T-helper 2 cell treated with Interferon-gamma antibody and Interleukin-4, amounts not matched to agents 5 μg/mL and 100 μg/mL, for 36 hours (primary cell): ENCODE measurements at regions not wholly inside any gene's neighbourhood (a gene's known extent, or its start where the extent isn't known, plus 50 kb on each side); places are given as distances from the start of the nearest gene placed in this dataset.

Source experiments
- DNase-seq: peaks from one replicate; pipeline ENCODE4 v3.0.0; 2021; ENCODE audit warnings: low spot score
- H3K27ac Mint-ChIP-seq: one replicate; pipeline ENCODE4 v1.8.0; 2021; ENCODE audit warnings: mild to moderate bottlenecking, mixed read lengths
- H3K27me3 Mint-ChIP-seq: one replicate; pipeline ENCODE4 v1.8.0; 2021; ENCODE audit warnings: low read depth, mixed read lengths
- H3K36me3 Mint-ChIP-seq: one replicate; pipeline ENCODE4 v1.8.0; 2021; ENCODE audit warnings: low read depth, mixed read lengths
- H3K4me1 Mint-ChIP-seq: one replicate; pipeline ENCODE4 v1.8.0; 2021; ENCODE audit warnings: low read depth, mixed read lengths
- H3K4me3 Mint-ChIP-seq: one replicate; pipeline ENCODE4 v1.8.0; 2022; ENCODE audit warnings: mild to moderate bottlenecking, moderate library complexity, mixed read lengths
- H3K9me3 Mint-ChIP-seq: one replicate; pipeline ENCODE4 v1.8.0; 2021; ENCODE audit warnings: mixed read lengths

DNA sequence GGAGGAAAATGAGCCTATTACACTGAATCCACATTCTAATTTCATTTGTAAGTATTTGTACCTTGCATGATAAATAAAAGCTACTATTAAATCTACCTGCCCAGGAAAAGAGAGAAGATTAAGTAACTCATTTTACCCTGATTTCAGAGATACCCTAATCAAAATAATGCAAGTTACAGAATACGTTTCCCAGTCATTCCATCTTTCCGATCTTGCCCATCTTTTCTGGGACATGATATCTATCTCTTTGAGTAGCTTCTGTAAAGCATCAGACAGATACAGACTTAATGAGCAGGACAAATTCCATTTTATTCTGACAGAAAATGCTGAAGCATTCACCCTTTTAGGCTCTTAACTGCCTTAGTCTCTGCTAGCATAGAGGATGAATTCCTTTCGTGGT lies 56.6 kb downstream of the SPRY2 start:
- Mint-ChIP-seq H3K4me3 (no peak overlapping the region), H3K9me3 (peaks cover 12% of the 10 kb centered on the region), H3K27ac (no peak overlapping the region), H3K36me3 (no peaks in the 10 kb centered on the region), H3K4me1 (no peaks in the 10 kb centered on the region), H3K27me3 (no peaks in the 10 kb centered on the region)
- DNase-seq: no peak

DNA sequence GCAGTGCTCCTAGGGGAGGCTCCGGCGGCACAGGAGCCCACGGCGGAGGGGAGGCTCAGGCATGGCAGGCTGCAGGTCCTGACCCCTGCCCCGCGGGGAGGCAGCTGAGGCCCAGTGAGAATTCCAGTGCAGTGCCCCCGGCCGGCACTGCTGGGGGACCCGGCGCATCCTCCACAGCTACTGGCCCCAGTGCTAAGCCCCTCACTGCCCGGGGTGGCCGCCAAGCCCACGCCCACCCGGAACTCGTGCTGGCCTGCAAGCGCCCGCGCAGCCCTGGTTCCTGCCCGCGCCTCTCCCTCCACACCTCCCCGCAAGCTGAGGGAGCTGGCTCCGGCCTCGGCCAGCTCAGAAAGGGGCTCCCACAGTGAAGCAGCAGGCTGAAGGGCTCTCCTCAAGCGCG lies 62.2 kb downstream of the SPRY2 start:
- H3K27me3 Mint-ChIP-seq: no peaks in the 10 kb centered on the region
- DNase-seq: no peak

DNA sequence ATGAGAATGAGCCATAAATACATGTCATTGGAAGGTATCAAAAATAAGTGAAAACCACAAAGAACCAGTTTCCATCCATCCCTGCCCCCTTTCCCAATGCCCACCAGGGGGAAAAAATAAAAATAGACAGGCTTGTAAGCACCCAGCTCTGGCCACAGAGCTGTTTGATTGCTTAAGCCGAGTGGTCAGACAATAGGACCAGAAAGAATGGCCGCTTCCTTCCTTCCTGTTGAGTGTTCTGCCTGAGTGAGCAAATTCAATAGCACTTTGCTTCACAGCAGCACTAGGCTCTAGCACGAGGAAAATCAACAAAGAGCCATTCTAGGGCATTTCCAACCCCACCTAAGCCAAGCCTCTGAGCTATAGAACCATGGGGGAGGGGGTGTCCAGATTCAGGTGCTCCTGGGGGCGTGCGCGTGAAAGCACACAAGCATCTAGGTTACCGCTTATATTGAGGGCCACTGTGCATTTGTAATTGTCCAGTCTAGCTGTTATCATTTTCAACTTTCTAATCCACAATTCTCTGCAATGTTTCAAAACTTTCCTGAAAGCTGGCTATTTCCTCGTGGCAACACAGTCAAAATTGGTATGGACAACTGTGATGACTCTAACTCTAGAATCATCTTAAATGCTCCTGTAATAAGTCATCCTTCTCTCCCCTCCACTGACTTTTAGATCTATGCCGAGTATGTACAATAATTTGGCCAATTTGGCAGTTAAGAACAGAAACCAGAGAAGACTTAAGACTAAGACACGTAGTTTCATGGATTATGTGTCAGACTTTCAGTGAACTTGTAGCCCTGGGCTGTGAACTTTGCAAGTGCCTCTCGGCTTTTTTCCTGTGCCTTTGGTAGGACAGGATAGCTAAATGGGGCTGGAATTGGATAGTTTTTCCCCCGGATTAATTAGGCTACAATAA lies 64.3 kb downstream of the SPRY2 start:
- Mint-ChIP-seq H3K4me1 (no peaks in the 10 kb centered on the region), H3K36me3 (no peaks in the 10 kb centered on the region), H3K4me3 (no peak overlapping the region), H3K9me3 (no peaks in the 10 kb centered on the region), H3K27ac (no peak overlapping the region), H3K27me3 (no peaks in the 10 kb centered on the region)
- DNase-seq: no peak

More for the DNA sequence above, 62.2 kb downstream of the SPRY2 start:
- H3K4me3 Mint-ChIP-seq: no peak overlapping the region
- H3K36me3 Mint-ChIP-seq: no peaks in the 10 kb centered on the region
- H3K4me1 Mint-ChIP-seq: no peaks in the 10 kb centered on the region
- H3K27ac Mint-ChIP-seq: no peak overlapping the region
- peaks cover 9% of the 10 kb centered on the region for H3K9me3 Mint-ChIP-seq

DNA sequence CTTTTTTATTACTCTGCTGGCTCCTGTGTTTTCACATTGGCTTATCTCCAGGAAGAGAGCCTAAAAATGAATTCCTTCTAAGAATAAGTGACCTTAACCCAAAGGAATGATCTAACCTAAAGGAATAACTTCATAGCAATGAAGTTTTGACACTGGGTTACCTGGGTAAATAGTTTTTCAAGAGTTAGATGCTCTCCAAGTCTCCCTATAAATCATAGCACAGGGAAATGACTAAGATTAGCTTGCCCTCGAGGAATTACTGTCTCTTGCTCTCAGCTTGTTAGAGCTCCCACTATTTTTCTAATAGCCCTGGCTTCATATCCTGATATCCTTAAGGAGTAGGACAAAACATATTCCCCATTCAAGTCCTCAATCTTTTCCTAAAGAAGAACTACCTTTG lies 66.3 kb downstream of the SPRY2 start:
- no peak overlapping the region for H3K4me3 Mint-ChIP-seq
- no peak overlapping the region for H3K27ac Mint-ChIP-seq
- no peaks in the 10 kb centered on the region for H3K9me3 Mint-ChIP-seq
- H3K27me3 Mint-ChIP-seq: no peaks in the 10 kb centered on the region
- no peak for DNase-seq
- H3K4me1 Mint-ChIP-seq: no peaks in the 10 kb centered on the region
- H3K36me3 Mint-ChIP-seq: no peaks in the 10 kb centered on the region

DNA sequence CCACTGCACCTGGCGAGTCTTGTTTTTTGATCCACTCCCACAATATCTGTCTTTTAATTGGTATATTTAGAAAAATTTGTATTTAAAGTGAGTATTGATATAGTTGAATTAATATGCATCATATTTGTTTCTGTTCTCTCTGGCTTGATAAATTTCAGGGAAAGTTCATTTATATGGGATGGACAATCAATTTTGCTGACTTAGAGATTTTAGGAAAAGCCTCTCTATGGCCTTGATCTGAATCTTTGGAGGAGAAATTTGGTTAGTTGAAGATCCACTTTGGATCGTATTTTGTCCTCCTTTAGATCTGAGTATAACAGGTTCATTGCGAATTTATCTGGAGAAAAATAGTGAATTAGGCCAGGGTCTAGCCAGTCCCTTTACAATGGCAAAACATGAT lies 67.2 kb downstream of the SPRY2 start:
- DNase-seq: no peak
- no peaks in the 10 kb centered on the region for H3K27me3 Mint-ChIP-seq
- H3K36me3 Mint-ChIP-seq: no peaks in the 10 kb centered on the region
- H3K4me3 Mint-ChIP-seq: no peak overlapping the region
- no peaks in the 10 kb centered on the region for H3K4me1 Mint-ChIP-seq
- H3K9me3 Mint-ChIP-seq: no peaks in the 10 kb centered on the region
- H3K27ac Mint-ChIP-seq: no peak overlapping the region

DNA sequence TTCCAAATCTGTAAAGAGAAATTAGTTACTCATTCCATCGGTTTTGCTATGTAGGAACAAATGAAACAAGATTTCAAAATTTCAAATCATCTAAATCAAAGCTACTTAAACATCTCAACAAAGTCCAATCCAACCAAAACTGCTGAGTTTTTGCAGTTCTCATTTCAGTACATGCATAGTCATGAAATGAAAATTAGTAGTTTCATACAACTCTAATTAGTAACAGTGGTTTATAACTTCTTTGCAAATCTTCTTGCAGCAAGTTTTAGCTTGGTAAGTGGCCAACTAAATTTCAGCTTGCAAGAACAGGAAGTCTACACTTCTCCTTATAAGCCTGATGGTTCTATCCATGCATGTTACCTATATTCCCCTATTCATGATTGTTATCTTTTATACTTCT lies 75.6 kb downstream of the SPRY2 start:
- no peak for DNase-seq
- no peak overlapping the region for H3K4me3 Mint-ChIP-seq
- H3K36me3 Mint-ChIP-seq: no peaks in the 10 kb centered on the region
- no peaks in the 10 kb centered on the region for H3K27me3 Mint-ChIP-seq
- H3K4me1 Mint-ChIP-seq: no peaks in the 10 kb centered on the region
- peaks cover 22% of the 10 kb centered on the region for H3K9me3 Mint-ChIP-seq
- no peak overlapping the region for H3K27ac Mint-ChIP-seq

DNA sequence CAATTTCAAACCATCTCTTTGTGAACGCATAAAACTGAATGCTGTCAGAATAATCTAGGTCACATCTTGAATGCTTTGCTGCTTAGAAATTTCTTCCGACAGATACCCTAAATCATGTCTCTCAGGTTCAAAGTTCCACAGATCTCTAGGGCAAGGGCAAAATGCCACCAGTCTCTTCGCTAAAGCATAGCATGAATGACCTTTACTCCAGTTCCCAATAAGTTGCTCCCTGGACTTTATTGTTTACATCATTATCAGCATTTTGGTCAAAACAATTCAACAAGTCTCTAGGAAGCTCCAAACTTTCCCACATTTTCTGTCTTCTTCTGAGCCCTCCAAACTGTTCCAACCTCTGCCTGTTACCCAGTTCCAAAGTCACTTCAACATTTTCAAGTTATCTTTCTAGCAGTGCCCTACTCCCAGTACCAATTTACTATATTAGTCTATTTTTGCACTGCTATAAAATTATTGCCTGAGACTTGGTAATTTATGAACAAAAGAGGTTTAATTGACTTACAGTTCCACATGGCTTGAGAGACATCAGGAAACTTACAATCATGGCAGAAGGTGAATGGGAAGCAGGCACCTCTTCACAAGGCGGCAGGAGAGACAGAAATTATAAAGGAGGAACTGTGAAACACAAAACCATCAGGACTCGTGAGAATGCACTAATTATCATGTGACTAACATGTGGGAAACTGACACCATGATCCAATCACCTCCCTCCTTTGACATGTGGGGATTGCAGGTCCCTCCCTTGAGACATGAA lies 77.0 kb downstream of the SPRY2 start:
- no peaks in the 10 kb centered on the region for H3K4me1 Mint-ChIP-seq

DNA sequence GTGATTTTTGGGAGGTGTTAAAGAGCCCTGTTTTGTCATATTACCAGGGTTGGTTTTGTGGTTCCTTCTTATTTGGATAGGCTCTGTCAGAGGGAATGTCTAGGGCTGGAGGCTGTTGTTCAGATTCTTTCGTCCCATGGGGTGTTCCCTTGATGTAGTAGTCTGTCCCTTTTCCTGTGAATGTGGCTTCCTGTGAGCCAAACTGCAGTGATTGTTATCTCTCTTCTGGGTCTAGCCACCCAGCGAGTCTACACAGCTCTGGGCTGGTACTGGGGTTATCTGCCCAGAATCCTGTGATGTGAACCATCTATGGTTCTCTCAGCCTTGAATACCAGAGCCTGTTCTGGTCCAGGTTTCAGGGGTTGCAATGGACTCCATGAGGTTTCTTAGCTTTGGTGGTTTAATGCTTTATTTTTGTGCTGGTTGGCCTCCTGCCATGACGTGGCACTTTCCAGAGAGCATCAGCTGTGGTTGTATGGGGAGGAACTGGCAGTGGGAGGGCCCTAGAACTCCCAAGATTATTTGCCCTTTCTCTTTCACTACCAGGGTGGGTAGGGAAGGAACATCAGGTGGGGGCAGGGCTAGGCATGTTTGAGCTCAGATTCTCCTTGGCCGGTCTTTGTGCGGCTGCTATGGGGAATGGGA lies 78.8 kb downstream of the SPRY2 start:
- Mint-ChIP-seq H3K36me3 (no peaks in the 10 kb centered on the region), H3K4me3 (no peak overlapping the region), H3K27ac (no peak overlapping the region), H3K27me3 (no peaks in the 10 kb centered on the region), H3K4me1 (no peaks in the 10 kb centered on the region), H3K9me3 (peaks cover 22% of the 10 kb centered on the region)
- no peak for DNase-seq

More for the DNA sequence above, 77.0 kb downstream of the SPRY2 start:
- Mint-ChIP-seq H3K27ac (no peak overlapping the region), H3K9me3 (peaks cover 22% of the 10 kb centered on the region), H3K36me3 (no peaks in the 10 kb centered on the region), H3K27me3 (no peaks in the 10 kb centered on the region), H3K4me3 (no peak overlapping the region)
- DNase-seq: no peak

DNA sequence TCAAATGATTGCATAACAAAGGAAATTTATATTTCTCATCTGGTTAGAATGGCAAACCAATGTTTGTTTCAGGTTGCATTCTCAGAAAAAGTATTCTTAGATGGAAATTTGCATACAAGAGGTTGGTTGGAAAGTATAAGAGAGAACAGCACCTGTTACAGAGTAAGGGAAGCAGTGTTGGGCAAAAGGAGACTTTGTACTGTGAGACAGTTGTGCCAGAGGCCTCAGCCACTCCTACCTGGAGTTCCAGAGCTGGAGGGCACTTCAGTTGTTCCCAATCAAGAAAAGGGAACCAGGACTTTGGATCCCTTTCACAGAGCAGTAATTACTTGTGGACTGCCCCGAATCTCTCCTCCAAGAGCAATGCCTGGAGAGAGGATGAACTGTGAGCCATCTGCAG lies 81.8 kb downstream of the SPRY2 start:
- Mint-ChIP-seq H3K9me3 (peaks cover 20% of the 10 kb centered on the region), H3K36me3 (no peaks in the 10 kb centered on the region), H3K4me1 (no peaks in the 10 kb centered on the region), H3K27me3 (no peaks in the 10 kb centered on the region), H3K4me3 (no peak overlapping the region), H3K27ac (no peak overlapping the region)
- no peak for DNase-seq

DNA sequence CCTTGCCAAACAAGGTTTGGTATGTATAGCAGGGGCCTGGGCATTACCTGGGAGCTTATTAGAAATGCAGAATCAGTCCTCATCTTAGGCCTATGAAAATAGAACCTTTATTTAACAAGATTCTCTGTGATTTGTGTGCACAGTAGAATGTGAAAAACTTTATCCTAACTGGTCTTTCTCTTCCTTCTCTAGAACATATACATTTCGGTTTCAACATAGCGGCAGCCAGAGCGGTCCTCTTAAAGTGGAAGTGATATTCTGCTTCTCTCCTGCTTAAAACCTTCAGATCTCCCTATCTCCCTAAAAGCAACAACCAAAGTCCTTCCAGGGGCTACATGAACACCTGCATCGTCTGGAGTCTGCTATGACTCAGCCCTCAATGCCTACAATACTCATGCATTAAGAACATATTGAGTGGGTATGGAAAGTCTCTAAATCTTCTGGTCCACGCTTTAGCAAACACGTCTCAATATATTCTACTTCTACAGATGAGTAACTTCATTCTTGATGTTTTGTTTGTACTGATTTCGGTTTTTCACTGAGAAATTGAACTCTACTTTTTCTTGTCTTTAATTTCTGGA lies 84.5 kb downstream of the SPRY2 start:
- Mint-ChIP-seq H3K4me3 (no peak overlapping the region), H3K27me3 (no peaks in the 10 kb centered on the region), H3K9me3 (peaks cover 4% of the 10 kb centered on the region), H3K4me1 (no peaks in the 10 kb centered on the region), H3K36me3 (no peaks in the 10 kb centered on the region), H3K27ac (no peak overlapping the region)
- DNase-seq: no peak

DNA sequence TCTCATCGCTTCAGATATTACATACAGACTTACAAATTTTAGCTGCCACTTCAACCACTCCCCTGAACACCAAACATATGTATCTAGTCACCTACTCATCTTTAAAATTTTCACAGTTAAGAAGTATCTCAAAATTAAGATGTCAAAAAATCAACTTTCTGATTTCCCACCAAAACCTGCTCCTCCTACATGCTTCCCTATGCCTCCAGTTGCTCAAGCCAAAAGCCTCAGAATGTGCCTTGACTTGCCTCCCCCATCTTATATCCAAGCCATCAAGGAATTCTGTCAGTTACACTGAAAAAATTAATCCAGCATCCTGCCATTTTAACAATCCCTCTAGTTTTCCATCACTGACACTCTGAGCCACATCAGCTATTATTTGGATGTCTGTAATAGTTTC lies 85.0 kb downstream of the SPRY2 start:
- Mint-ChIP-seq H3K4me1 (no peaks in the 10 kb centered on the region), H3K27ac (no peak overlapping the region), H3K9me3 (peaks cover 4% of the 10 kb centered on the region), H3K27me3 (no peaks in the 10 kb centered on the region), H3K36me3 (no peaks in the 10 kb centered on the region), H3K4me3 (no peak overlapping the region)
- no peak for DNase-seq

DNA sequence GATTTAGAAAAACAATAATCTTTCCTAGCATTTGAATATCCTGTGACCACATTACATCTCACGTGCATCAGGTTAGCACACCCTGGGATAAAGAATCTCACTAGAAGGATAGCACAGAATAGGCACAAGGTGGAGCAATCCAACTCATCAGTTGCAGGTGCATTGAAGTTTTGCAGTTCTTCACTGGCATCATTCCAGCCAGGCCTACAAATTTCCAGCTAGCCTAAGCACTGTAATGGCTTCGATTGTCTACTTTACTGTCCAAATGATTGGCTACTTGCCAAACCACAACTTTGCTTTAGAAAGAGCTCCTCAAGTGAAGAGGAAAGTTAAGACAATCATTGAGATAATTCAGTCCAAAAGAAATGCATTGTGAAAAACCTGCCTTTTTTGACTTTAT lies 89.5 kb downstream of the SPRY2 start:
- H3K4me3 Mint-ChIP-seq: no peak overlapping the region
- no peak for DNase-seq
- no peaks in the 10 kb centered on the region for H3K36me3 Mint-ChIP-seq
- H3K4me1 Mint-ChIP-seq: no peaks in the 10 kb centered on the region
- no peaks in the 10 kb centered on the region for H3K27me3 Mint-ChIP-seq
- no peaks in the 10 kb centered on the region for H3K9me3 Mint-ChIP-seq
- H3K27ac Mint-ChIP-seq: no peak overlapping the region

DNA sequence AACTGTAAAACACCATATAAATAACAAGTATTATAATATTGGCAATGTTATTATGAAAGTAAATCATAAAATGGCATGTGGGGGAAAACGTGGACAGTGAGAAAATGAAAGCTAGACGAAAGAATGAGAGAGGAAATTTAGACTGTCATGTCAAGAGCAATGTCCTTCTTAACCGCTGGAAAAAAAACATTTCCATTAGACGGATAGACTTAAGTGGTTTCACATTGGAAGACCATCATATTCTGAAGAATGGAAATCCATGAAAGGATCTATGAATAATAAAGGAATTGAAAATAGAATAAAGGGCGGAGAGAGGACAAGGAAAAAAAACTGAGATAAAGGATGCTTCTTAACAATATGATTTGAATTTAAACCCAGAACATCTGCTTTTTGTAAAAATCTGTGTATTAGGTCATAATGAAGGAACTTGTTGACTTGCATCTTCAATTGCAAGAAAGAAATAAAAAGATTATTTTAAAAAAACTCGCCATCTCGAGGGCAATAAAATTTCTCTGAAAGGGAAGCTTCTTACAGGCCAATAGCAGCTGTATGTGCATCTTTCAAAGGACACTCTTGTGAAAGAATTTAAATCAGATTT lies 90.6 kb downstream of the SPRY2 start:
- H3K4me3 Mint-ChIP-seq: no peak overlapping the region
- no peak overlapping the region for H3K27ac Mint-ChIP-seq
- no peaks in the 10 kb centered on the region for H3K36me3 Mint-ChIP-seq
- no peaks in the 10 kb centered on the region for H3K9me3 Mint-ChIP-seq
- DNase-seq: no peak
- H3K27me3 Mint-ChIP-seq: no peaks in the 10 kb centered on the region
- no peaks in the 10 kb centered on the region for H3K4me1 Mint-ChIP-seq
